GM23338 (cell line): ENCODE measurements at regions not wholly inside any gene's neighbourhood (a gene's known extent, or its start where the extent isn't known, plus 50 kb on each side); places are given as distances from the start of the nearest gene placed in this dataset.
"Not testable (repeated sequence)": the region's sequence is repeated elsewhere in the genome, so short reads cannot be mapped to it uniquely, and the experiment has no call there.

Source experiments
- ATAC-seq: fragments of 200-7000 bp; cut with Tn5 transposase; 3 replicates; pipeline ENCODE4 v1.9.1; 2020
- DNase-seq: peaks from one replicate; pipeline ENCODE4 v3.0.0-alpha.2; 2015; ENCODE audit warnings: low spot score
- H2AFZ ChIP-seq: fragments of 200-600 bp; sonication (generic); 2 replicates; pipeline ENCODE4 v1.8.0; 2016; ENCODE audit warnings: antibody characterized with exemption, mild to moderate bottlenecking, moderate library complexity
- H3F3A ChIP-seq: fragments of 200-600 bp; sonication (generic); replicated peaks from 2 replicates; pipeline ENCODE4 v1.8.0; 2017; ENCODE audit warnings: antibody characterized with exemption, mixed run types, low read depth
- H3K27ac ChIP-seq: fragments of 200-600 bp; sonication (generic); 2 replicates; pipeline ENCODE4 v1.6.1; 2016; ENCODE audit warnings: low read depth
- H3K27me3 ChIP-seq: fragments of 200-600 bp; sonication (generic); 2 replicates; pipeline ENCODE4 v1.8.0; 2016; ENCODE audit warnings: mild to moderate bottlenecking, mixed run types, moderate library complexity; ENCODE audit not compliant: insufficient read depth
- H3K36me3 ChIP-seq: fragments of 200-600 bp; sonication (generic); 2 replicates; pipeline ENCODE4 v1.8.0; 2016; ENCODE audit warnings: mild to moderate bottlenecking; ENCODE audit not compliant: insufficient read depth
- H3K4me1 ChIP-seq: fragments of 200-600 bp; sonication (generic); 2 replicates; pipeline ENCODE4 v1.8.0; 2016; ENCODE audit warnings: mild to moderate bottlenecking, moderate library complexity; ENCODE audit not compliant: insufficient read depth
- H3K4me2 ChIP-seq: fragments of 200-600 bp; sonication (generic); 2 replicates; pipeline ENCODE4 v1.7.1; 2017; ENCODE audit warnings: mixed run types
- H3K4me3 ChIP-seq: fragments of 200-600 bp; sonication (generic); 2 replicates; pipeline ENCODE4 v1.6.1; 2016; ENCODE audit warnings: mixed run types
- H3K79me2 ChIP-seq: fragments of 200-600 bp; sonication (generic); replicated peaks from 2 replicates; pipeline ENCODE4 v1.8.0; 2017; ENCODE audit warnings: mild to moderate bottlenecking; ENCODE audit not compliant: insufficient read depth
- H3K9me2 ChIP-seq: fragments of 200-600 bp; sonication (generic); 2 replicates; pipeline ENCODE4 v1.8.0; 2017; ENCODE audit not compliant: insufficient read depth
- H4K20me1 ChIP-seq: fragments of 200-600 bp; sonication (generic); replicated peaks from 2 replicates; pipeline ENCODE4 v1.8.0; 2017; ENCODE audit warnings: mild to moderate bottlenecking; ENCODE audit not compliant: insufficient read depth
- H3K27ac Mint-ChIP-seq: 2 replicates; pipeline ENCODE4 v1.8.0; 2020; ENCODE audit warnings: inconsistent platforms, mild to moderate bottlenecking, moderate library complexity, mixed read lengths
- H3K27me3 Mint-ChIP-seq: 3 replicates; pipeline ENCODE4 v1.8.0; 2022; ENCODE audit warnings: low read depth, mild to moderate bottlenecking, moderate library complexity, mixed read lengths, inconsistent platforms; ENCODE audit not compliant: insufficient read depth, poor library complexity
- H3K36me3 Mint-ChIP-seq: 3 replicates; pipeline ENCODE4 v1.8.0; 2021; ENCODE audit warnings: low read depth, mild to moderate bottlenecking, inconsistent platforms, moderate library complexity, mixed read lengths
- H3K4me1 Mint-ChIP-seq: 3 replicates; pipeline ENCODE4 v1.8.0; 2020; ENCODE audit warnings: mild to moderate bottlenecking, inconsistent platforms, mixed read lengths
- H3K4me3 Mint-ChIP-seq: 3 replicates; pipeline ENCODE4 v1.8.0; 2021; ENCODE audit warnings: moderate library complexity, mild to moderate bottlenecking, inconsistent platforms, mixed read lengths
- H3K9me3 Mint-ChIP-seq: 3 replicates; pipeline ENCODE4 v1.8.0; 2020; ENCODE audit warnings: moderate library complexity, mild to moderate bottlenecking, inconsistent platforms, mixed read lengths
- ETS1 ChIP-seq: IDR thresholded peaks from 2 replicates; pipeline ENCODE4 v1.6.1; 2016; ENCODE audit warnings: antibody characterized with exemption
- EZH2phosphoT487 ChIP-seq: fragments of 200-600 bp; sonication (generic); IDR thresholded peaks from one replicate; pipeline ENCODE4 v1.8.1; 2018; ENCODE audit warnings: antibody characterized with exemption; ENCODE audit not compliant: unreplicated experiment
- JUNB ChIP-seq: IDR thresholded peaks from one replicate; pipeline ENCODE4 v1.6.1; 2016; ENCODE audit warnings: antibody characterized with exemption; ENCODE audit not compliant: unreplicated experiment
- NANOG ChIP-seq: IDR thresholded peaks from 2 replicates; pipeline ENCODE4 v1.6.1; 2016; ENCODE audit warnings: antibody characterized with exemption, borderline replicate concordance
- POLR2AphosphoS5 ChIP-seq: IDR thresholded peaks from 2 replicates; pipeline ENCODE4 v1.6.1; 2016; ENCODE audit warnings: antibody characterized with exemption, low read depth
- STAT1 ChIP-seq: IDR thresholded peaks from one replicate; pipeline ENCODE4 v1.6.1; 2016; ENCODE audit warnings: antibody characterized with exemption; ENCODE audit not compliant: unreplicated experiment
- ZNF114 ChIP-seq: fragments of 250-450 bp; sonication (Bioruptor Pico); IDR thresholded peaks from 2 replicates; pipeline ENCODE4 v1.5.0; 2020; ENCODE audit warnings: mild to moderate bottlenecking, moderate library complexity
- ZNF462 ChIP-seq: fragments of 250-450 bp; sonication (Bioruptor Pico); IDR thresholded peaks from 2 replicates; pipeline ENCODE4 v1.5.0; 2020; ENCODE audit warnings: mild to moderate bottlenecking, moderate library complexity
- TF ChIP-seq, protein P1 (sequence below), 2 experiments: fragments of 200-600 bp in 1 of 2; sonication (generic) in 1 of 2; conservative IDR thresholded peaks; 2 replicates each; pipeline versions ENCODE4 v1.5.1 to v1.6.1; 2016 to 2017; ENCODE audit warnings: antibody characterized with exemption in 2 of 2, low read depth in 2 of 2, mild to moderate bottlenecking in 2 of 2, moderate library complexity in 1 of 2

DNA sequence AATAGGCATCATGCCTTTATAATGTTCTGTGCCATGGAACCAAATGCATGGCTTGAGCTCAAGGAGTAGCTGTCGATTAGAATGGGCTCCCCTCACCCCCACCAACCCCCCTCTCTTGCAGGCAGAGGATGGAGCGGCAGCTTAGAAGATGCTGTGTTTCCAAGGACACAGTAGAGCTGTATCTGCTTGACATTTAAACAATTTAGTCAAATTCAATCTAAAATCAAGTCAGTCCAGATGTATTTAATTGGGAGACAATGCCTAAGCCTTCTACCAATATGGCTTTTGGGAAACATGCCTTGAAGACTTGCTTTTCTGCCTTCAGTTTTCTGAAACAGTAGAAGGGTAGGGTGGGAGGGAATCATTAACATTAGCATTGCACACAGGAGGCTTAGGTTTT, 497.1 kb upstream of the NRP1 start:
- Histone ChIP-seq H3K4me2 (no peak overlapping the region), H3K36me3 (no peaks in the 10 kb centered on the region), H3F3A (no peaks in the 10 kb centered on the region), H4K20me1 (no peaks in the 10 kb centered on the region), H3K4me1 (no peaks in the 10 kb centered on the region), H3K79me2 (no peaks in the 10 kb centered on the region), H3K4me3 (no peak overlapping the region), H2AFZ (no peak overlapping the region; the same call in 1 of the 2 replicates), H3K27ac (no peak overlapping the region), H3K9me2 (peaks cover 3% of the 10 kb centered on the region; the same call in 1 of the 2 replicates), H3K27me3 (no peaks in the 10 kb centered on the region)
- Mint-ChIP-seq H3K4me1 (0 out of 3 replicates have a peak, but pooled peaks cover 3% of the 10 kb centered on the region), H3K4me3 (no peak overlapping the region), H3K9me3 (peaks cover 8% of the 10 kb centered on the region), H3K27me3 (peaks cover 6% of the 10 kb centered on the region), H3K27ac (no peak overlapping the region), H3K36me3 (no peaks in the 10 kb centered on the region)
- no peak for DNase-seq
- ATAC-seq: no peak
- TF ChIP-seq ZNF114 (CRISPR knock-in tag): no peak

DNA sequence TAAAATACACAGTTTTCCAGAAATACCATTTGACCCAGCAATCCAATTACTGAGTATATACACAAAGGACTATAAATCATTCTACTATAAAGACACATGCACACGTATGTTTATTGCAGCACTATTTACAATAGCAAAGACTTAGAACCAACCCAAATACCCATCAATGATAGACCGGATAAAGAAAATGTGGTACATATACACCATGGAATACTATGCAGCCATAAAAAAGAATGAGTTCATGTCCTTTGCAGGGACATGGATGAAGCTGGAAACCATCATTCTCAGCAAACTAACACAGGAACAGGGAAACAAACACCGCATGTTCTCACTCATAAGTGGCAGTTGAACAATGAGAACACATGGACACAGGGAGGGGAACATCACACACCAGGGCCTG, 495.4 kb upstream of the NRP1 start:
- not testable (repeated sequence) for H3K36me3 ChIP-seq, H3K9me2 ChIP-seq, H3K4me3 Mint-ChIP-seq, H3K79me2 ChIP-seq, H3K4me1 Mint-ChIP-seq, H3K27ac ChIP-seq, H3K27me3 ChIP-seq, DNase-seq, ATAC-seq, H2AFZ ChIP-seq, H3K27me3 Mint-ChIP-seq, H3K4me1 ChIP-seq, H3K36me3 Mint-ChIP-seq, H3K27ac Mint-ChIP-seq, H3K4me3 ChIP-seq, H4K20me1 ChIP-seq, H3K4me2 ChIP-seq, H3K9me3 Mint-ChIP-seq, H3F3A ChIP-seq

DNA sequence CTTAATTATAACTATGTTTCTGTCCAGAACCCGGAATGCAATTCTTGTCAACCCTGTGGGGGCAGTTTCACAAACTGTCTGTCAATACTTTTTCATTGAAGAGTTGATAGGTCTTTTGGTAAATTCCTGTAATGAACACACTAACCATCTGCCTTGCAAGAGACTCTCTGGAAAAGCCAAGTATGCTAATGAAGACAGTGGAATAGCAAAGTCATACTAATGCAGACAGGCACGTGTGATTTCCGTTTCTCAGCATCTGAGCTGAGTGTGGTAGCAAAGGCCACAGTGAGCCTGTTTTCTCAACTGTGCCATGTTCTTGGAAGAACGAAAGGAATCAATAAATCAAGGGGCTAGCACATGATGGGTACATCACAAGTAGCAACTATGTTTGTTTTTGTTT, 494.1 kb upstream of the NRP1 start:
- H3K4me1 Mint-ChIP-seq: 0 out of 3 replicates have a peak, but pooled peaks cover 3% of the 10 kb centered on the region
- H3K4me3 Mint-ChIP-seq: no peak overlapping the region
- peaks cover 10% of the 10 kb centered on the region for H3K27me3 Mint-ChIP-seq
- H3K9me3 Mint-ChIP-seq: peaks cover 8% of the 10 kb centered on the region
- Histone ChIP-seq H3K4me2 (no peak overlapping the region), H3K79me2 (no peaks in the 10 kb centered on the region), H3F3A (no peaks in the 10 kb centered on the region), H3K36me3 (no peaks in the 10 kb centered on the region), H3K9me2 (peaks cover 8% of the 10 kb centered on the region; the same call in 1 of the 2 replicates), H3K27me3 (no peaks in the 10 kb centered on the region), H2AFZ (no peak overlapping the region), H4K20me1 (no peaks in the 10 kb centered on the region), H3K4me3 (no peak overlapping the region), H3K4me1 (no peaks in the 10 kb centered on the region), H3K27ac (no peak overlapping the region)
- no peak overlapping the region for H3K27ac Mint-ChIP-seq
- ATAC-seq (no peak), DNase-seq (no peak)
- H3K36me3 Mint-ChIP-seq: no peaks in the 10 kb centered on the region
- TF ChIP-seq, protein P1, sequence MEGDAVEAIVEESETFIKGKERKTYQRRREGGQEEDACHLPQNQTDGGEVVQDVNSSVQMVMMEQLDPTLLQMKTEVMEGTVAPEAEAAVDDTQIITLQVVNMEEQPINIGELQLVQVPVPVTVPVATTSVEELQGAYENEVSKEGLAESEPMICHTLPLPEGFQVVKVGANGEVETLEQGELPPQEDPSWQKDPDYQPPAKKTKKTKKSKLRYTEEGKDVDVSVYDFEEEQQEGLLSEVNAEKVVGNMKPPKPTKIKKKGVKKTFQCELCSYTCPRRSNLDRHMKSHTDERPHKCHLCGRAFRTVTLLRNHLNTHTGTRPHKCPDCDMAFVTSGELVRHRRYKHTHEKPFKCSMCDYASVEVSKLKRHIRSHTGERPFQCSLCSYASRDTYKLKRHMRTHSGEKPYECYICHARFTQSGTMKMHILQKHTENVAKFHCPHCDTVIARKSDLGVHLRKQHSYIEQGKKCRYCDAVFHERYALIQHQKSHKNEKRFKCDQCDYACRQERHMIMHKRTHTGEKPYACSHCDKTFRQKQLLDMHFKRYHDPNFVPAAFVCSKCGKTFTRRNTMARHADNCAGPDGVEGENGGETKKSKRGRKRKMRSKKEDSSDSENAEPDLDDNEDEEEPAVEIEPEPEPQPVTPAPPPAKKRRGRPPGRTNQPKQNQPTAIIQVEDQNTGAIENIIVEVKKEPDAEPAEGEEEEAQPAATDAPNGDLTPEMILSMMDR (conservative IDR thresholded peaks at IDR 0.05; ENCODE audit: low read depth in 2 of 2): no peak
- TF ChIP-seq JUNB (no peak), STAT1 (no peak), ETS1 (no peak), ZNF462 (no peak), NANOG (no peak), POLR2AphosphoS5 (no peak), EZH2phosphoT487 (no peak)
